ENCODE measurements at regions not wholly inside any gene's neighbourhood (a gene's known extent, or its start where the extent isn't known, plus 50 kb on each side); places are given as distances from the start of the nearest gene placed in this dataset.
"Not testable (repeated sequence)": the region's sequence is repeated elsewhere in the genome, so short reads cannot be mapped to it uniquely, and the experiment has no call there.

GRCh38 chr14:106410229-106410628 is 883.8 kb downstream of the TMEM121 start:
- DNase-seq (ENCODE audit: low spot score) = not testable (repeated sequence)

- DNase-seq (ENCODE audit: low spot score) = no peak
Observed at GRCh38 chr14:106414464-106414863, 888.1 kb downstream of the TMEM121 start.

GRCh38 chr14:106417224-106418049 is 891.1 kb downstream of the TMEM121 start:
- DNase-seq (ENCODE audit: low spot score) = no peak

- DNase-seq (ENCODE audit: low spot score) = no peak
Observed at GRCh38 chr14:106419376-106419965, 893.1 kb downstream of the TMEM121 start.

GRCh38 chr14:106421431-106422033 is 895.1 kb downstream of the TMEM121 start:
- not testable (repeated sequence) for DNase-seq (ENCODE audit: low spot score)

- DNase-seq (ENCODE audit: low spot score) = no peak
Observed at GRCh38 chr14:106422066-106422465, 895.7 kb downstream of the TMEM121 start.

GRCh38 chr14:106425150-106425549 is 898.8 kb downstream of the TMEM121 start:
- DNase-seq (ENCODE audit: low spot score) = not testable (repeated sequence)

- DNase-seq (ENCODE audit: low spot score) = no peak
Observed at GRCh38 chr14:106436310-106436905, 910.0 kb downstream of the TMEM121 start.

- DNase-seq (ENCODE audit: low spot score) = no peak
Observed at GRCh38 chr14:106442857-106443256, 916.5 kb downstream of the TMEM121 start.

GRCh38 chr14:106455026-106455425 is 928.6 kb downstream of the TMEM121 start:
- DNase-seq (ENCODE audit: low spot score) = no peak

- DNase-seq (ENCODE audit: low spot score) = no peak
Observed at GRCh38 chr14:106459971-106460730, 933.8 kb downstream of the TMEM121 start.

- DNase-seq (ENCODE audit: low spot score) = no peak
Observed at GRCh38 chr14:106460916-106461315, 934.5 kb downstream of the TMEM121 start.

GRCh38 chr14:106466483-106466882 is 940.1 kb downstream of the TMEM121 start:
- DNase-seq (ENCODE audit: low spot score) = not testable (repeated sequence)

- DNase-seq (ENCODE audit: low spot score) = not testable (repeated sequence)
Observed at GRCh38 chr14:106468869-106469268, 942.5 kb downstream of the TMEM121 start.

- DNase-seq (ENCODE audit: low spot score) = not testable (repeated sequence)
Observed at GRCh38 chr14:106470028-106470427, 943.6 kb downstream of the TMEM121 start.

- not testable (repeated sequence) for DNase-seq (ENCODE audit: low spot score)
Observed at GRCh38 chr14:106474261-106475028, 948.1 kb downstream of the TMEM121 start.

- DNase-seq (ENCODE audit: low spot score) = not testable (repeated sequence)
Observed at GRCh38 chr14:106475214-106475613, 948.8 kb downstream of the TMEM121 start.

- not testable (repeated sequence) for DNase-seq (ENCODE audit: low spot score)
Observed at GRCh38 chr14:106477600-106477999, 951.2 kb downstream of the TMEM121 start.

- not testable (repeated sequence) for DNase-seq (ENCODE audit: low spot score)
Observed at GRCh38 chr14:106480287-106480686, 953.9 kb downstream of the TMEM121 start.

- DNase-seq (ENCODE audit: low spot score) = not testable (repeated sequence)
Observed at GRCh38 chr14:106482213-106482612, 955.8 kb downstream of the TMEM121 start.

GRCh38 chr14:106487600-106487999 is 961.2 kb downstream of the TMEM121 start:
- no peak for DNase-seq (ENCODE audit: low spot score)

Measured in AG20443 (cell line).